A549 (cell line): ENCODE measurements at regions not wholly inside any gene's neighbourhood (a gene's known extent, or its start where the extent isn't known, plus 50 kb on each side); places are given as distances from the start of the nearest gene placed in this dataset.

Source experiments
- ATAC-seq, 2 experiments: fragments of 200-7000 bp in 1 of 2; fragments of >200 bp in 1 of 2; cut with Nextera tagmentation in 1 of 2; cut with Tn5 transposase in 1 of 2; 3 replicates each; pipeline versions ENCODE4 v1.8.0 to v1.9.1; 2018 to 2020; ENCODE audit warnings: mild to moderate bottlenecking in 1 of 2, moderate library complexity in 1 of 2
- CTCF ChIA-PET: fragments of 300-600 bp; sonication (Branson Sonifier 250); formaldehyde crosslinking; extraction: SDS; loops from one replicate; lab custom pipeline; 2021; ENCODE audit warnings: antibody characterized with exemption, inconsistent platforms; lab: Yijun Ruan, JAX
- POLR2A ChIA-PET: fragments of 350-600 bp; formaldehyde crosslinking; extraction: SDS; loops from one replicate; lab custom pipeline; 2021; ENCODE audit warnings: antibody characterized with exemption, inconsistent platforms; lab: Yijun Ruan, JAX
- DNase-seq, 2 experiments: peaks; one replicate each; pipeline versions ENCODE4 v3.0.0 to v3.0.0-alpha.2; 2011 to 2016; ENCODE audit warnings: low read depth in 1 of 2, low spot score in 1 of 2
- FAIRE-seq: peaks from 2 replicates; lab custom pipeline; 2011; peaks lifted over from hg19 to GRCh38; lab: Jason Lieb, UNC
- H3K27ac ChIP-seq, 2 experiments: fragments of >200 bp; sonication (Bioruptor Twin); formaldehyde crosslinking; 3 replicates each; pipeline ENCODE4 v1.5.1; 2016 to 2017
- H3K4me1 ChIP-seq: fragments of >200 bp; sonication (Bioruptor Twin); formaldehyde crosslinking; 3 replicates; pipeline ENCODE4 v1.6.1; 2016
- H3K4me2 ChIP-seq: fragments of >200 bp; sonication (Bioruptor Twin); formaldehyde crosslinking; 3 replicates; pipeline ENCODE4 v1.6.1; 2016
- H3K4me3 ChIP-seq: fragments of >200 bp; sonication (Bioruptor Twin); formaldehyde crosslinking; 3 replicates; pipeline ENCODE4 v1.5.1; 2016
- H3K9me3 ChIP-seq: fragments of >200 bp; sonication (Bioruptor Twin); formaldehyde crosslinking; 3 replicates; pipeline ENCODE4 v1.6.1; 2016
- BCL3 ChIP-seq: fragments of >200 bp; sonication (Bioruptor Twin); formaldehyde crosslinking; IDR thresholded peaks from 3 replicates; pipeline ENCODE4 v1.6.1; 2016
- CBX2 ChIP-seq: fragments of 200-600 bp; sonication (generic); IDR thresholded peaks from 2 replicates; pipeline ENCODE4 v1.6.1; 2016; ENCODE audit warnings: low read depth, mild to moderate bottlenecking, borderline replicate concordance
- CEBPB ChIP-seq, 2 experiments: fragments of >200 bp in 1 of 2; sonication (Bioruptor Twin) in 1 of 2; formaldehyde crosslinking in 1 of 2; IDR thresholded peaks; 2 replicates each; pipeline ENCODE4 v1.6.1; 2012 to 2016
- CHD2 ChIP-seq: fragments of 150-350 bp; IDR thresholded peaks from 2 replicates; pipeline ENCODE4 v1.6.1; 2014; ENCODE audit warnings: low read length; ENCODE audit not compliant: partially characterized antibody
- CHD4 ChIP-seq: fragments of 200-600 bp; sonication (generic); IDR thresholded peaks from 2 replicates; pipeline ENCODE4 v1.6.1; 2016; ENCODE audit warnings: antibody characterized with exemption, mild to moderate bottlenecking, borderline replicate concordance
- FOSB ChIP-seq: fragments of 250-450 bp; sonication (Bioruptor Pico); IDR thresholded peaks from 2 replicates; pipeline ENCODE4 v1.5.0; 2020; ENCODE audit warnings: mild to moderate bottlenecking, moderate library complexity
- FOSL2 ChIP-seq, 2 experiments: fragments of 450-650 bp in 1 of 2; fragments of >200 bp in 1 of 2; sonication (Bioruptor Twin) in 1 of 2; formaldehyde crosslinking; IDR thresholded peaks; 2 replicates each; pipeline versions ENCODE4 v1.5.0 to v1.6.1; 2016 to 2020; ENCODE audit warnings: mild to moderate bottlenecking in 1 of 2, moderate library complexity in 1 of 2
- FOXS1 ChIP-seq: fragments of 250-450 bp; sonication (Bioruptor Pico); IDR thresholded peaks from 2 replicates; pipeline ENCODE4 v1.5.0; 2020; ENCODE audit warnings: mild to moderate bottlenecking, moderate library complexity
- GATA3 ChIP-seq: IDR thresholded peaks from 2 replicates; pipeline ENCODE4 v1.6.1; 2012; ENCODE audit warnings: borderline replicate concordance
- HOXB13 ChIP-seq: fragments of 250-450 bp; sonication (Bioruptor Pico); IDR thresholded peaks from 2 replicates; pipeline ENCODE4 v1.5.0; 2020; ENCODE audit warnings: low read depth, mild to moderate bottlenecking, moderate library complexity
- HOXB5 ChIP-seq: fragments of 250-450 bp; sonication (Bioruptor Pico); IDR thresholded peaks from 2 replicates; pipeline ENCODE4 v1.5.0; 2020; ENCODE audit warnings: mild to moderate bottlenecking, moderate library complexity
- KDM5A ChIP-seq: fragments of 200-600 bp; sonication (generic); IDR thresholded peaks from 2 replicates; pipeline ENCODE4 v1.6.1; 2016; ENCODE audit warnings: antibody characterized with exemption, mild to moderate bottlenecking
- MAFK ChIP-seq: fragments of 450-650 bp; IDR thresholded peaks from 2 replicates; pipeline ENCODE4 v1.6.1; 2014; ENCODE audit not compliant: partially characterized antibody
- MYC ChIP-seq: IDR thresholded peaks from 2 replicates; pipeline ENCODE4 v1.6.1; 2012; ENCODE audit warnings: mild to moderate bottlenecking, inconsistent platforms, low read length, improper control_type of control experiment, borderline replicate concordance
- PBX3 ChIP-seq: IDR thresholded peaks from 2 replicates; pipeline ENCODE4 v1.6.1; 2012
- PHF8 ChIP-seq: fragments of 200-600 bp; sonication (generic); IDR thresholded peaks from 2 replicates; pipeline ENCODE4 v1.6.1; 2016; ENCODE audit warnings: low read depth, mild to moderate bottlenecking, antibody characterized with exemption, moderate library complexity, borderline replicate concordance
- RCOR1 ChIP-seq: fragments of 150-350 bp; IDR thresholded peaks from 2 replicates; pipeline ENCODE4 v1.6.1; 2014; ENCODE audit warnings: antibody characterized with exemption, low read length, low read depth
- RFX5 ChIP-seq: fragments of 450-650 bp; IDR thresholded peaks from 2 replicates; pipeline ENCODE4 v1.7.1; 2014; ENCODE audit warnings: antibody characterized with exemption, mild to moderate bottlenecking, moderate library complexity
- SREBF2 ChIP-seq: fragments of 450-650 bp; IDR thresholded peaks from 2 replicates; pipeline ENCODE4 v1.6.1; 2014; ENCODE audit warnings: mild to moderate bottlenecking, moderate library complexity
- TP53 ChIP-seq: fragments of 250-450 bp; sonication (Bioruptor Pico); IDR thresholded peaks from 2 replicates; pipeline ENCODE4 v1.5.0; 2021; ENCODE audit warnings: mild to moderate bottlenecking, moderate library complexity
- WGBS: methylation state at CpG from one replicate; pipeline ENCODE4 v1.1.6; 2017; ENCODE audit errors: missing lambda C conversion rate; 5-methylcytosine and 5-hydroxymethylcytosine counted together

- no peak for TF ChIP-seq FOXS1 (CRISPR knock-in tag)
- no peak for TF ChIP-seq PHF8
- no peak for TF ChIP-seq HOXB13 (CRISPR knock-in tag)
- TF ChIP-seq CBX2: no peak
- TF ChIP-seq CEBPB (IDR thresholded peaks at IDR 0.05): no peak
- no peak for TF ChIP-seq FOSL2 (IDR thresholded peaks at IDR 0.05)
- TF ChIP-seq FOSL2 (CRISPR knock-in tag; IDR thresholded peaks at IDR 0.05): no peak
- TF ChIP-seq TP53 (CRISPR knock-in tag): no peak
- no peak for FAIRE-seq
- Histone ChIP-seq H3K4me3 (no peak overlapping the region), H3K4me2 (no peak overlapping the region), H3K9me3 (no peaks in the 10 kb centered on the region), H3K27ac (no peak overlapping the region), H3K4me1 (no peaks in the 10 kb centered on the region)
- DNase-seq: no peak
- 8% methylated on average over 2 of the region's 2 CpGs for WGBS
- no peak for ATAC-seq
- ChIA-PET CTCF (interaction anchor here (0.8 kb wide), 1 partner anchor 11 kb away, joined by 3 read pairs; no protein-coding TSS in a partner anchor), POLR2A (no interaction called here)
These were observed 733.7 kb upstream of the FAM98A start for GRCh38 chr2:34332813-34333212.

- Histone ChIP-seq H3K4me1 (no peaks in the 10 kb centered on the region), H3K4me3 (no peak overlapping the region), H3K27ac (no peak overlapping the region), H3K4me2 (no peak overlapping the region), H3K9me3 (no peaks in the 10 kb centered on the region)
- TF ChIP-seq CHD4: no peak
- TF ChIP-seq KDM5A: no peak
- POLR2A ChIA-PET: no interaction called here
- CTCF ChIA-PET: no interaction called here
- ATAC-seq (no peak), DNase-seq (no peak), FAIRE-seq (no peak)
- under 1% methylated on average over 2 of the region's 2 CpGs for WGBS
These were observed 721.0 kb upstream of the FAM98A start for GRCh38 chr2:34320056-34320455.

GRCh38 chr2:34317797-34318196, 718.7 kb upstream of the FAM98A start:
- POLR2A ChIA-PET: no interaction called here
- Histone ChIP-seq H3K27ac (no peak overlapping the region), H3K4me1 (no peaks in the 10 kb centered on the region), H3K9me3 (no peaks in the 10 kb centered on the region), H3K4me2 (no peak overlapping the region), H3K4me3 (no peak overlapping the region)
- ATAC-seq (no peak), DNase-seq (no peak), FAIRE-seq (no peak)
- TF ChIP-seq CHD4 (no peak), RCOR1 (no peak), HOXB5 (CRISPR knock-in tag) (no peak), MAFK (no peak), FOSB (CRISPR knock-in tag) (no peak), CBX2 (no peak), FOXS1 (CRISPR knock-in tag) (no peak), CHD2 (no peak), RFX5 (no peak), KDM5A (no peak), TP53 (CRISPR knock-in tag) (no peak), CEBPB (IDR thresholded peaks at IDR 0.05) (no peak), MYC (no peak)
- 3% methylated on average over 3 of the region's 3 CpGs for WGBS
- CTCF ChIA-PET: no interaction called here

- 12% methylated on average over 1 of the region's 1 CpG for WGBS
- CTCF ChIA-PET: no interaction called here
- DNase-seq (no peak), FAIRE-seq (no peak), ATAC-seq (no peak)
- POLR2A ChIA-PET: no interaction called here
- no peak overlapping the region for H3K4me2 ChIP-seq
- H3K4me1 ChIP-seq: no peaks in the 10 kb centered on the region
- H3K9me3 ChIP-seq: no peaks in the 10 kb centered on the region
- H3K4me3 ChIP-seq: no peak overlapping the region
- no peak for TF ChIP-seq BCL3
- no peak for TF ChIP-seq PBX3
- TF ChIP-seq SREBF2: no peak
- no peak for TF ChIP-seq CEBPB (IDR thresholded peaks at IDR 0.05)
- no peak for TF ChIP-seq RCOR1
- TF ChIP-seq GATA3: no peak
- no peak overlapping the region for H3K27ac ChIP-seq
These were observed 717.7 kb upstream of the FAM98A start for GRCh38 chr2:34316788-34317187.
